GM12872 (cell line): ENCODE measurements at regions not wholly inside any gene's neighbourhood (a gene's known extent, or its start where the extent isn't known, plus 50 kb on each side); places are given as distances from the start of the nearest gene placed in this dataset.

Source experiments
- CTCF ChIP-seq: IDR thresholded peaks from 3 replicates; pipeline ENCODE4 v1.5.1; 2011; ENCODE audit warnings: low read depth, mild to moderate bottlenecking, low read length, moderate library complexity; ENCODE audit not compliant: insufficient read depth

GRCh38 chr5:153151558-153151957 is 338.9 kb upstream of the GRIA1 start:
- TF ChIP-seq CTCF = no peak

DNA sequence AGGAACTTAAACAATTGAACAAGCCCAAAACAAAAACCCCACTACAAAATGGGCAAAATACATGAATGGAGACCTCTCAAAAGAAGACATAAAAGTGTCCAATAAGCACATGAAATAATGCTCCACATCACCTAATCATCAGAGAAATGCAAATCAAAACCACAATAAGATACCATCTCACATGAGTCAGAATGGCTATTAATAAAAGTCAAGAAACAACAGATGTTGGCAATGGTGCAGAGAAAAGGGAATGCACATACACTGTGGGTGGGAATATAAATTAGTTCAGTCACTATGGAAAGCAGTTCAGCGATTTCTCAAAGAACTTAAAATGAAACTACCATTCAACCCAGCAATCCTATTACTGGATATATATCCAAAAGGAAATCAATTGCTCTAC is 337.4 kb upstream of the GRIA1 start:
- no peak for TF ChIP-seq CTCF

DNA sequence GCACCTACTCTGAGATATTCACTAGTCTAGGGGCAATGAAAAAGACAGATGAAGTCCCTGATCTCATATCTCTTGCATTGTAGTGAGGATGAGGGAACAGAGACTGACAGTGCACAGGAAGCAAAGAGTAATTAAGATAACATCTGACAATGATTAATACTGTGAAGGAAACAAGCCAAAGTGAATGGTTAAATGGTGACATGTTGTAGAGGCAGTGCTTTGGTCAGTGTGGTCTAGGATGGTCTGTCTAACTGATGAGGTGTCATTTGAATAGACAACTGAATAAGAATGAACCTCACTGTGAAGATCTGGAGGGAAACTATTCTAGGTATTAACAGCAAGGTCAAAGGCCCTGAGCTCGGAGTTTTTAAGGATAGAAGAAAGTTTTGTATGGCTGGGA is 333.3 kb upstream of the GRIA1 start:
- no peak for TF ChIP-seq CTCF

GRCh38 chr5:153158608-153159007 is 331.9 kb upstream of the GRIA1 start:
- no peak for TF ChIP-seq CTCF

DNA sequence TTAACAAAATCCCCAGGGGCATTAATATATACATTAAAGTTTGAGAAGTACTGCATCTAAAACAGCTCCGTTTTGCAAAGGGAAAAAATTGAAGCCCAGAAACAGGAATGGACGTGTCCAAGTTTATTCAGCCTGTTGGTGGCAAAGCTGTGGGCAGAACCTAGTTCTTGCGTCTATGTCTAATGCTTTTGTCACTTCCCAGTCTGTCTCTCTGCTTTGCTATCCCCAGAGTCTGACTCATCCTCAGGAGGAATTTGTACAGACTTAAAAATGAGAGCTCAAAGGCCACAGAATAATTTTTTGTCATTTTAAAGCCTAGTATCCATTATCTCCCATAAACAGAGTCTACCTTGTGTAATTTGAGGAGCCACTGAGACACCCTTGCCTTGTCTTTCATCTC is 330.9 kb upstream of the GRIA1 start:
- no peak for TF ChIP-seq CTCF

GRCh38 chr5:153168241-153168640 is 322.2 kb upstream of the GRIA1 start:
- no peak for TF ChIP-seq CTCF

DNA sequence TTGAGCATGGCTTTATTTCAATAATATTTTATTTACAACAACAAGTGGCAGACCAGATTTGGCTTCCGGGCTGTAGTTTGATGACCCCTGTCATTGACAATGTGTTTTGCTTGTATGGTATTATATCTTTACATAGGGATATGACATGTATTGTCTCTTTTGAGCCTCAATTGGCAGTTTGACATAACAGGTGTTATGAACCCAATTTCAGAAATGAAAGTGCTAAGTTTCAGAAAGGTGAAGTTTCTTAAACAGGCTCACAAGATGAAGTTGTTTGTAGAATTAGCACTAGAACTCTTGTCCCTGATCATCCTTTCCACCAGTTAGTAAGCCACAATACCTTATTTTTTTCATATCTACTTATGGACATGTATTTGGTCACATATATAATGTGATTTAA is 303.0 kb upstream of the GRIA1 start:
- no peak for TF ChIP-seq CTCF

DNA sequence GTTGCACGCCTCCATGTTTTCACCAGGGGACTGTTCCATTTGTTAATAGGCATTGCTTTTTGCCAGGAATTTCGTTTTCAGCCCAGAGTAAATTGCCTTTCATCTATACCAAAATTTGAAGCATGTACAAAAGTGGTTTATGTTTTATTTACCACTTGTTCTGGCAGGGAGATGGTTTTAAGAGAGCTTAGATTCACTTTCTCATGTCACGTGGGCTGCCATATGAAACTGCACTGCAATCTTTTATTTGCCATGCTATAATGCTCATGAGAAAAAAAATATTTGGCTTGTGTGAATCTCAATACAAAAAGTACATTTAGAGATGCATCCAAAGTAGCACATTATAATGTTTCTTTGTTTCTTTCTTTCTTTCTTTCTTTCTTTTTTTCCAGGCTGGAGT is 284.1 kb upstream of the GRIA1 start:
- TF ChIP-seq CTCF = no peak
